Ishikawa (cell line): ENCODE measurements at regions not wholly inside any gene's neighbourhood (a gene's known extent, or its start where the extent isn't known, plus 50 kb on each side); places are given as distances from the start of the nearest gene placed in this dataset.

ENCODE experiments used
- CEBPB ChIP-seq: IDR thresholded peaks from 2 replicates; pipeline ENCODE4 v1.6.1; 2012
- CREB1 ChIP-seq: IDR thresholded peaks from 2 replicates; pipeline ENCODE4 v1.6.1; 2012; ENCODE audit warnings: low read depth
- EGR1 ChIP-seq: IDR thresholded peaks from 2 replicates; pipeline ENCODE4 v1.6.1; 2012
- EP300 ChIP-seq: IDR thresholded peaks from 2 replicates; pipeline ENCODE4 v1.6.1; 2012; ENCODE audit warnings: borderline replicate concordance
- FOXM1 ChIP-seq: IDR thresholded peaks from 2 replicates; pipeline ENCODE4 v1.6.1; 2012; ENCODE audit warnings: low read depth, borderline replicate concordance
- NFIC ChIP-seq: IDR thresholded peaks from 2 replicates; pipeline ENCODE4 v1.6.1; 2012
- RAD21 ChIP-seq: IDR thresholded peaks from 2 replicates; pipeline ENCODE4 v1.6.1; 2012; ENCODE audit warnings: low read depth
- REST ChIP-seq: IDR thresholded peaks from 2 replicates; pipeline ENCODE4 v1.6.1; 2012; ENCODE audit warnings: low read depth, mild to moderate bottlenecking
- TAF1 ChIP-seq: IDR thresholded peaks from 2 replicates; pipeline ENCODE4 v1.6.1; 2012; ENCODE audit warnings: low read depth, mild to moderate bottlenecking
- TCF12 ChIP-seq: IDR thresholded peaks from 2 replicates; pipeline ENCODE4 v1.6.1; 2012; ENCODE audit warnings: low read depth
- TEAD4 ChIP-seq: IDR thresholded peaks from 2 replicates; pipeline ENCODE4 v1.6.1; 2012
- USF1 ChIP-seq: IDR thresholded peaks from 2 replicates; pipeline ENCODE4 v1.6.1; 2012
- YY1 ChIP-seq: IDR thresholded peaks from 2 replicates; pipeline ENCODE4 v1.6.1; 2012; ENCODE audit warnings: low read depth
- ZBTB7A ChIP-seq: IDR thresholded peaks from 2 replicates; pipeline ENCODE4 v1.6.1; 2012; ENCODE audit warnings: low read depth
- TF ChIP-seq, protein P1 (sequence below): IDR thresholded peaks from 2 replicates; pipeline ENCODE4 v1.6.1; 2012

DNA sequence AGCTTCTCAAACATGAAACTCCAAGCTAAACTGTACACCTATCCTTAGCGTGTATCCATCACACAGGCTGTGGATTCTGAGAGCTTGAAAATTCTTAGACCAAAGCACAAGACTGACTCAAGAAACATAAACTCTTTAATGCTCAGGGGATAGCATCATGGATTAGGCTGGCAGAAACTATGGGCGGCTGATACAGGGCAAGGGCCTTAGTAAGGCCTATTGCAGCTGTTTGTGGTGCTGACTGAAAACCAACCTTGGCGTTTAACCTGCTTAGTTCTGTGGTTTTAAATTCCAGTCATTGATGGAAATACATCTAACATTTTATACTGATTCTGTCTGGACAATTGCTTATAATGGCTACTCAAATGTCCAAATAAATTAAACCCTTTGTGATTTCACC, 183.7 kb downstream of the TLR4 start:
- TF ChIP-seq YY1 (no peak), REST (no peak), RAD21 (no peak), FOXM1 (no peak), EGR1 (no peak), NFIC (no peak), CEBPB (no peak)

DNA sequence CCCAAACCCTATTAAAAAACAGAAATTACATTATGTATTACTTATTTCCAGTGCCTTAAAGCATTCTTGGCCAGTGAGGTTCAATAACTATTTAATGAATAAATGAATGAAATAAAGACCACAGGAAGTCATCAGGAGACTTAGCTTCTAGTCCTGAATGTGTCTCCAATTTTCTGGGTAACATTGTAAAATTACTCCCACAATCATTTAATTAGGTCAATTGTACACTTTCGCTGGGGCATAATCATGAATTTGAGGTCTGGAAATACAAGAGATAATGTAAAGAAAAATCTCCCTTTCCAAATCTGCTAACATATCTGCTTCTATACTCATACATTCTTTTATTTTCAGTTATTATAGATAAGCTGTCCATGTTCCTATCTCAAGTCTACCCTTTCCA, 199.2 kb downstream of the TLR4 start:
- TF ChIP-seq RAD21 (no peak), TEAD4 (no peak), FOXM1 (no peak), CREB1 (no peak), EGR1 (no peak), CEBPB (no peak), TCF12 (no peak), YY1 (no peak), ZBTB7A (no peak), NFIC (no peak), TAF1 (no peak), REST (no peak), USF1 (no peak), EP300 (no peak)
- TF ChIP-seq, protein P1, sequence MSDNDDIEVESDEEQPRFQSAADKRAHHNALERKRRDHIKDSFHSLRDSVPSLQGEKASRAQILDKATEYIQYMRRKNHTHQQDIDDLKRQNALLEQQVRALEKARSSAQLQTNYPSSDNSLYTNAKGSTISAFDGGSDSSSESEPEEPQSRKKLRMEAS: no peak

- TF ChIP-seq TEAD4 (no peak), TAF1 (no peak), CEBPB (no peak), ZBTB7A (no peak), YY1 (no peak), NFIC (no peak), CREB1 (no peak), USF1 (no peak), FOXM1 (no peak), EP300 (no peak), RAD21 (no peak), EGR1 (no peak), TCF12 (no peak), REST (no peak)
- TF ChIP-seq, protein P1: no peak
These were observed 202.6 kb downstream of the TLR4 start for GRCh38 chr9:117906763-117907162.

DNA sequence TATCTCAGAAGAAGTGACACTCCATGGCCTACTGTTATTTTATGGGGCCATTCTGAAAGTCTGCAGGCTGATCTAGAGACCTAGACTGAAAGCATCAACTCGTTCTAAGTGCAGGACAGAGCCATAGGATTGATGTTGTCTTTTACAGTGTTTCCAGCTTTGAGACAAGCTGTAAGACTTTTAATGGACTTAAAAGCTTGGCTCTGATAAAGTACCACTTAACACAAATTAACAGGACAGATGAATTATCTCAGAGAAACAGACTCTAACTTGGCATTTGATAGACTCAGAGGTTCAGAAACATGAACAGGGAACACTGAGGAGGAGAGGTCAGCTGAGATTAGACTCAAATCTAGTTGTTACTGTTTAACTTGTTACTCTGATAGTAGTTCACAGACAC, 203.2 kb downstream of the TLR4 start:
- TF ChIP-seq, protein P1: no peak
- TF ChIP-seq NFIC: no peak
- no peak for TF ChIP-seq REST
- TF ChIP-seq ZBTB7A: no peak
- no peak for TF ChIP-seq CEBPB
- TF ChIP-seq YY1: no peak
